ENCODE measurements at regions not wholly inside any gene's neighbourhood (a gene's known extent, or its start where the extent isn't known, plus 50 kb on each side); places are given as distances from the start of the nearest gene placed in this dataset.

- CTCF ChIA-PET (ENCODE audit: low intra/inter-chr PET ratio): no interaction called here
- H3K4me3 ChIP-seq: no peak overlapping the region
- no peaks in the 10 kb centered on the region for H3K9me1 ChIP-seq (ENCODE audit: control insufficient read depth, insufficient read depth, low read length)
- DNase-seq (ENCODE audit: extremely low read depth in 1 of 4, low spot score in 3 of 4) (no peak), FAIRE-seq (no peak), ATAC-seq (no peak)
- no TSS peak for BruUV-seq (replicated peaks)
- no peaks in the 10 kb centered on the region for H3K36me3 ChIP-seq (ENCODE audit: control insufficient read depth, insufficient read depth, low read length)
- no peaks in the 10 kb centered on the region for H3K9me3 ChIP-seq (replicated peaks; ENCODE audit: control insufficient read depth, insufficient read depth, low read depth, low read length)
- no peak overlapping the region for H3K4me2 ChIP-seq (ENCODE audit: insufficient read depth, low read length)
- no peak overlapping the region for H3K9ac ChIP-seq (ENCODE audit: insufficient read depth in 1 of 2, low read depth in 2 of 2, low read length in 2 of 2)
- 59% methylated on average over 7 of the region's 7 CpGs for WGBS (ENCODE audit: insufficient coverage, low coverage, missing lambda C conversion rate)
- H4K20me1 ChIP-seq (replicated peaks; ENCODE audit: control insufficient read depth, insufficient read depth, low read length): no peaks in the 10 kb centered on the region
- in situ Hi-C loops (cut with MboI) (no loop called here), intact Hi-C loops (cut with micrococcal nuclease) (no loop called here)
- no peak overlapping the region for H3K27ac ChIP-seq (ENCODE audit: extremely low read depth, low read depth, low read length)
- POLR2A ChIA-PET: no interaction called here
- H3K4me1 ChIP-seq (replicated peaks in 1 of 2; ENCODE audit: control insufficient read depth in 2 of 2, insufficient read depth in 2 of 2, low read length in 2 of 2): no peaks in the 10 kb centered on the region
- H3K27me3 ChIP-seq (ENCODE audit: control insufficient read depth in 2 of 2, insufficient read depth in 2 of 2, low read length in 2 of 2): no peaks in the 10 kb centered on the region; a peak in 1 of 5 replicates
- H3K79me2 ChIP-seq (ENCODE audit: control insufficient read depth, insufficient read depth, low read length): no peaks in the 10 kb centered on the region
- no peak overlapping the region for H2AFZ ChIP-seq (ENCODE audit: low read depth, low read length)
- TF ChIP-seq SMARCE1 (IDR thresholded peaks at IDR 0.05): no peak
- TF ChIP-seq ZNF41 (CRISPR knock-in tag; conservative IDR thresholded peaks at IDR 0.05): no peak
- no peak for TF ChIP-seq JUN (IDR thresholded peaks at IDR 0.05; ENCODE audit: borderline replicate concordance, low read depth, low read length)
- no peak for TF ChIP-seq JUN (CRISPR knock-in tag; IDR thresholded peaks at IDR 0.05; ENCODE audit: borderline replicate concordance)
- no peak for TF ChIP-seq ZC3H4 (CRISPR knock-in tag; IDR thresholded peaks at IDR 0.05; ENCODE audit: borderline replicate concordance)
- TF ChIP-seq CHCHD3 (CRISPR knock-in tag; IDR thresholded peaks at IDR 0.05): no peak
- no peak for TF ChIP-seq MIER1 (IDR thresholded peaks at IDR 0.05; ENCODE audit: low read depth)
- no peak for TF ChIP-seq PRPF4 (IDR thresholded peaks at IDR 0.05; ENCODE audit: insufficient read depth, low read depth, low read length, poor library complexity, severe bottlenecking)
- TF ChIP-seq ATF7 (IDR thresholded peaks at IDR 0.05): no peak
- TF ChIP-seq CTCFL (IDR thresholded peaks at IDR 0.05; ENCODE audit: borderline replicate concordance, insufficient read depth, low read depth, low read length, poor library complexity, severe bottlenecking): no peak
- TF ChIP-seq MGA (IDR thresholded peaks at IDR 0.05): no peak
These were observed 100.9 kb upstream of the KLF7 start for GRCh38 chr2:207266648-207267047.

All from K562 (cell line).